H1 (cell line): ENCODE measurements at regions not wholly inside any gene's neighbourhood (a gene's known extent, or its start where the extent isn't known, plus 50 kb on each side); places are given as distances from the start of the nearest gene placed in this dataset.

Experiments used
- ATF2 ChIP-seq: IDR thresholded peaks from 2 replicates; pipeline ENCODE4 v1.6.1; 2012; ENCODE audit warnings: low read length, inconsistent platforms
- MAFK ChIP-seq: IDR thresholded peaks from 2 replicates; pipeline ENCODE4 v1.6.1; 2012; ENCODE audit warnings: low read depth, mild to moderate bottlenecking, improper control_type of control experiment, low read length

- TF ChIP-seq ATF2 (no peak), MAFK (no peak)
Observed at GRCh38 chr2:41972819-41973218, 75.0 kb upstream of the PKDCC start (continued).
